ENCODE measurements at regions not wholly inside any gene's neighbourhood (a gene's known extent, or its start where the extent isn't known, plus 50 kb on each side); places are given as distances from the start of the nearest gene placed in this dataset.

GRCh38 chr15:46556559-46557379, 921.9 kb downstream of the SQOR start:
- TF ChIP-seq CTCF (IDR thresholded peaks at IDR 0.05; ENCODE audit: low read depth, low read length, missing input control) (no peak), TAF1 (conservative IDR thresholded peaks at IDR 0.05) (no peak), RAD21 (IDR thresholded peaks at IDR 0.05) (no peak), REST (IDR thresholded peaks at IDR 0.05) (no peak), ATF3 (IDR thresholded peaks at IDR 0.05) (no peak), MAX (IDR thresholded peaks at IDR 0.05) (no peak), NR2F2 (IDR thresholded peaks at IDR 0.05) (no peak), ZBTB33 (IDR thresholded peaks at IDR 0.05) (no peak)
